ENCODE measurements at regions not wholly inside any gene's neighbourhood (a gene's known extent, or its start where the extent isn't known, plus 50 kb on each side); places are given as distances from the start of the nearest gene placed in this dataset.

DNA sequence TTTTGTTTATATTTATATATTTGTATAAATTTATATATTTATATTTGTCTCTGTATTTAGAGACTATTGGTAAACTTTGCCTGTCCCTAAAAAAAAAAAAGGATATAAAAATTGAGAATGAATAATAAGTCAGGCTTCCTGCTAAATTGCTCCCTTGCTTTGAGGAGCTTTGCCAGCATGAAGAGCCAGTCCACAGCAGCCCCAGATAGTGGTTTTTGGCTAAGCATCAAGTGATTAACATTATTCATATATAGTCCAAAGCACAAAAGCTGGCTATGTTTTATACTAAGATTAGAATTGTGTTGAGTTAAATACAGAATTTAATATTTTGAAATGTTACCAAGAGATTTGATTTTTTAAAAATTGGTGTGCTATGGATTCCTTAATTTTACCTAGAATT lies 264.9 kb upstream of the FERD3L start:
- H3K4me1 Mint-ChIP-seq = peaks cover 26% of the 10 kb centered on the region
- ATAC-seq = no peak
- no peaks in the 10 kb centered on the region for H3K36me3 Mint-ChIP-seq
- ChIA-PET POLR2A (no interaction called here), CTCF (no interaction called here)
- H3K4me3 Mint-ChIP-seq = no peak overlapping the region
- H3K9me3 Mint-ChIP-seq = no peaks in the 10 kb centered on the region
- H3K27ac Mint-ChIP-seq = no peak overlapping the region
- no peaks in the 10 kb centered on the region for H3K27me3 Mint-ChIP-seq (ENCODE audit: low read depth)
- TF ChIP-seq GABPB1 (CRISPR knock-in tag; IDR thresholded peaks at IDR 0.05) (no peak), FOXP1 (CRISPR knock-in tag; IDR thresholded peaks at IDR 0.05; ENCODE audit: borderline replicate concordance) (no peak)
- TF ChIP-seq, protein P1, sequence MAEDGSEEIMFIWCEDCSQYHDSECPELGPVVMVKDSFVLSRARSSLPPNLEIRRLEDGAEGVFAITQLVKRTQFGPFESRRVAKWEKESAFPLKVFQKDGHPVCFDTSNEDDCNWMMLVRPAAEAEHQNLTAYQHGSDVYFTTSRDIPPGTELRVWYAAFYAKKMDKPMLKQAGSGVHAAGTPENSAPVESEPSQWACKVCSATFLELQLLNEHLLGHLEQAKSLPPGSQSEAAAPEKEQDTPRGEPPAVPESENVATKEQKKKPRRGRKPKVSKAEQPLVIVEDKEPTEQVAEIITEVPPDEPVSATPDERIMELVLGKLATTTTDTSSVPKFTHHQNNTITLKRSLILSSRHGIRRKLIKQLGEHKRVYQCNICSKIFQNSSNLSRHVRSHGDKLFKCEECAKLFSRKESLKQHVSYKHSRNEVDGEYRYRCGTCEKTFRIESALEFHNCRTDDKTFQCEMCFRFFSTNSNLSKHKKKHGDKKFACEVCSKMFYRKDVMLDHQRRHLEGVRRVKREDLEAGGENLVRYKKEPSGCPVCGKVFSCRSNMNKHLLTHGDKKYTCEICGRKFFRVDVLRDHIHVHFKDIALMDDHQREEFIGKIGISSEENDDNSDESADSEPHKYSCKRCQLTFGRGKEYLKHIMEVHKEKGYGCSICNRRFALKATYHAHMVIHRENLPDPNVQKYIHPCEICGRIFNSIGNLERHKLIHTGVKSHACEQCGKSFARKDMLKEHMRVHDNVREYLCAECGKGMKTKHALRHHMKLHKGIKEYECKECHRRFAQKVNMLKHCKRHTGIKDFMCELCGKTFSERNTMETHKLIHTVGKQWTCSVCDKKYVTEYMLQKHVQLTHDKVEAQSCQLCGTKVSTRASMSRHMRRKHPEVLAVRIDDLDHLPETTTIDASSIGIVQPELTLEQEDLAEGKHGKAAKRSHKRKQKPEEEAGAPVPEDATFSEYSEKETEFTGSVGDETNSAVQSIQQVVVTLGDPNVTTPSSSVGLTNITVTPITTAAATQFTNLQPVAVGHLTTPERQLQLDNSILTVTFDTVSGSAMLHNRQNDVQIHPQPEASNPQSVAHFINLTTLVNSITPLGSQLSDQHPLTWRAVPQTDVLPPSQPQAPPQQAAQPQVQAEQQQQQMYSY (CRISPR knock-in tag; IDR thresholded peaks at IDR 0.05) = no peak
- TF ChIP-seq, protein P2, sequence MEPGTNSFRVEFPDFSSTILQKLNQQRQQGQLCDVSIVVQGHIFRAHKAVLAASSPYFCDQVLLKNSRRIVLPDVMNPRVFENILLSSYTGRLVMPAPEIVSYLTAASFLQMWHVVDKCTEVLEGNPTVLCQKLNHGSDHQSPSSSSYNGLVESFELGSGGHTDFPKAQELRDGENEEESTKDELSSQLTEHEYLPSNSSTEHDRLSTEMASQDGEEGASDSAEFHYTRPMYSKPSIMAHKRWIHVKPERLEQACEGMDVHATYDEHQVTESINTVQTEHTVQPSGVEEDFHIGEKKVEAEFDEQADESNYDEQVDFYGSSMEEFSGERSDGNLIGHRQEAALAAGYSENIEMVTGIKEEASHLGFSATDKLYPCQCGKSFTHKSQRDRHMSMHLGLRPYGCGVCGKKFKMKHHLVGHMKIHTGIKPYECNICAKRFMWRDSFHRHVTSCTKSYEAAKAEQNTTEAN (CRISPR knock-in tag; IDR thresholded peaks at IDR 0.05) = no peak
- TF ChIP-seq, protein P3, sequence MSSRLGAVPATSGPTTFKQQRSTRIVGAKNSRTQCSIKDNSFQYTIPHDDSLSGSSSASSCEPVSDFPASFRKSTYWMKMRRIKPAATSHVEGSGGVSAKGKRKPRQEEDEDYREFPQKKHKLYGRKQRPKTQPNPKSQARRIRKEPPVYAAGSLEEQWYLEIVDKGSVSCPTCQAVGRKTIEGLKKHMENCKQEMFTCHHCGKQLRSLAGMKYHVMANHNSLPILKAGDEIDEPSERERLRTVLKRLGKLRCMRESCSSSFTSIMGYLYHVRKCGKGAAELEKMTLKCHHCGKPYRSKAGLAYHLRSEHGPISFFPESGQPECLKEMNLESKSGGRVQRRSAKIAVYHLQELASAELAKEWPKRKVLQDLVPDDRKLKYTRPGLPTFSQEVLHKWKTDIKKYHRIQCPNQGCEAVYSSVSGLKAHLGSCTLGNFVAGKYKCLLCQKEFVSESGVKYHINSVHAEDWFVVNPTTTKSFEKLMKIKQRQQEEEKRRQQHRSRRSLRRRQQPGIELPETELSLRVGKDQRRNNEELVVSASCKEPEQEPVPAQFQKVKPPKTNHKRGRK (CRISPR knock-in tag; IDR thresholded peaks at IDR 0.05; ENCODE audit: borderline replicate concordance) = no peak
- DNase-seq (ENCODE audit: low spot score) = no peak

DNA sequence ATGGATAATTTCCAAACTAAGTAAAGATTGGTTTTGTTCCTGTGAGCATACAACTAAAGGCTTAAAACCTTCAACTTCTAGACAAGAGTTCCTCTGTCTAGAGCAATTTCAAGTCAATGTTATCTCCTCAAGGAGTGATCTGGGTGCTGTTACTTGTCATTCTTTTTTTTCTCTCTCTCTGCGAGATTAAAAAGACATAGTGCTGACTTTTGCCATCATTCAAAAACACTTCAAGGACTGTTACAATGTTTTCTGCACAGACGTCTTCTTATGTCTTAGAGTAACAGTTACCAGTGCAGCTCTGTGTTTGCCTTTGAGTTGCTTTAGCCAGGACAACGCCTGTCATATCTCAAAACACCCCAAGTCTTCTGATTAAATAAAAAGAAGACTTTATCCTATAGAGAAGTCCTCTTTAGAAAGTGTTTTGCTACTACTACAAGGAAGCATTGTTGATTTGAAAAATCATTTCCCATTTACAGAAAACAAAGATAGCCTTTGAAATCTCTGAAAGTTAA lies 263.5 kb upstream of the FERD3L start:
- Mint-ChIP-seq H3K27me3 (ENCODE audit: low read depth) (no peaks in the 10 kb centered on the region), H3K36me3 (no peaks in the 10 kb centered on the region), H3K4me3 (no peak overlapping the region), H3K9me3 (no peaks in the 10 kb centered on the region), H3K27ac (no peak overlapping the region), H3K4me1 (peaks cover 21% of the 10 kb centered on the region)
- ChIA-PET CTCF (no interaction called here), POLR2A (no interaction called here)
- TF ChIP-seq CBFB (CRISPR knock-in tag; IDR thresholded peaks at IDR 0.05; ENCODE audit: low read depth) (no peak), JUN (CRISPR knock-in tag; IDR thresholded peaks at IDR 0.05) (no peak), TEAD1 (CRISPR knock-in tag; IDR thresholded peaks at IDR 0.05) (no peak), SMAD3 (CRISPR knock-in tag; IDR thresholded peaks at IDR 0.05; ENCODE audit: borderline replicate concordance) (no peak), ZNF416 (CRISPR knock-in tag; IDR thresholded peaks at IDR 0.05) (no peak), RORB (CRISPR knock-in tag; IDR thresholded peaks at IDR 0.05) (no peak), NR3C1 (CRISPR knock-in tag; conservative IDR thresholded peaks at IDR 0.05; ENCODE audit: low read depth) (no peak), OVOL2 (CRISPR knock-in tag; IDR thresholded peaks at IDR 0.05; ENCODE audit: borderline replicate concordance) (no peak), MXD4 (CRISPR knock-in tag; IDR thresholded peaks at IDR 0.05; ENCODE audit: borderline replicate concordance) (no peak), ZNF671 (CRISPR knock-in tag; IDR thresholded peaks at IDR 0.05) (no peak), TCF7 (CRISPR knock-in tag; IDR thresholded peaks at IDR 0.05; ENCODE audit: low read depth) (no peak), RELA (CRISPR knock-in tag; IDR thresholded peaks at IDR 0.05; ENCODE audit: borderline replicate concordance) (no peak), ZNF423 (CRISPR knock-in tag; IDR thresholded peaks at IDR 0.05) (no peak), ETV6 (CRISPR knock-in tag; IDR thresholded peaks at IDR 0.05) (no peak)
- TF ChIP-seq, protein P4, sequence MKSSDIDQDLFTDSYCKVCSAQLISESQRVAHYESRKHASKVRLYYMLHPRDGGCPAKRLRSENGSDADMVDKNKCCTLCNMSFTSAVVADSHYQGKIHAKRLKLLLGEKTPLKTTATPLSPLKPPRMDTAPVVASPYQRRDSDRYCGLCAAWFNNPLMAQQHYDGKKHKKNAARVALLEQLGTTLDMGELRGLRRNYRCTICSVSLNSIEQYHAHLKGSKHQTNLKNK (CRISPR knock-in tag; IDR thresholded peaks at IDR 0.05) = no peak
- TF ChIP-seq, protein P5, sequence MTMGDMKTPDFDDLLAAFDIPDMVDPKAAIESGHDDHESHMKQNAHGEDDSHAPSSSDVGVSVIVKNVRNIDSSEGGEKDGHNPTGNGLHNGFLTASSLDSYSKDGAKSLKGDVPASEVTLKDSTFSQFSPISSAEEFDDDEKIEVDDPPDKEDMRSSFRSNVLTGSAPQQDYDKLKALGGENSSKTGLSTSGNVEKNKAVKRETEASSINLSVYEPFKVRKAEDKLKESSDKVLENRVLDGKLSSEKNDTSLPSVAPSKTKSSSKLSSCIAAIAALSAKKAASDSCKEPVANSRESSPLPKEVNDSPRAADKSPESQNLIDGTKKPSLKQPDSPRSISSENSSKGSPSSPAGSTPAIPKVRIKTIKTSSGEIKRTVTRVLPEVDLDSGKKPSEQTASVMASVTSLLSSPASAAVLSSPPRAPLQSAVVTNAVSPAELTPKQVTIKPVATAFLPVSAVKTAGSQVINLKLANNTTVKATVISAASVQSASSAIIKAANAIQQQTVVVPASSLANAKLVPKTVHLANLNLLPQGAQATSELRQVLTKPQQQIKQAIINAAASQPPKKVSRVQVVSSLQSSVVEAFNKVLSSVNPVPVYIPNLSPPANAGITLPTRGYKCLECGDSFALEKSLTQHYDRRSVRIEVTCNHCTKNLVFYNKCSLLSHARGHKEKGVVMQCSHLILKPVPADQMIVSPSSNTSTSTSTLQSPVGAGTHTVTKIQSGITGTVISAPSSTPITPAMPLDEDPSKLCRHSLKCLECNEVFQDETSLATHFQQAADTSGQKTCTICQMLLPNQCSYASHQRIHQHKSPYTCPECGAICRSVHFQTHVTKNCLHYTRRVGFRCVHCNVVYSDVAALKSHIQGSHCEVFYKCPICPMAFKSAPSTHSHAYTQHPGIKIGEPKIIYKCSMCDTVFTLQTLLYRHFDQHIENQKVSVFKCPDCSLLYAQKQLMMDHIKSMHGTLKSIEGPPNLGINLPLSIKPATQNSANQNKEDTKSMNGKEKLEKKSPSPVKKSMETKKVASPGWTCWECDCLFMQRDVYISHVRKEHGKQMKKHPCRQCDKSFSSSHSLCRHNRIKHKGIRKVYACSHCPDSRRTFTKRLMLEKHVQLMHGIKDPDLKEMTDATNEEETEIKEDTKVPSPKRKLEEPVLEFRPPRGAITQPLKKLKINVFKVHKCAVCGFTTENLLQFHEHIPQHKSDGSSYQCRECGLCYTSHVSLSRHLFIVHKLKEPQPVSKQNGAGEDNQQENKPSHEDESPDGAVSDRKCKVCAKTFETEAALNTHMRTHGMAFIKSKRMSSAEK (CRISPR knock-in tag; IDR thresholded peaks at IDR 0.05; ENCODE audit: borderline replicate concordance) = no peak
- TF ChIP-seq, protein P6, sequence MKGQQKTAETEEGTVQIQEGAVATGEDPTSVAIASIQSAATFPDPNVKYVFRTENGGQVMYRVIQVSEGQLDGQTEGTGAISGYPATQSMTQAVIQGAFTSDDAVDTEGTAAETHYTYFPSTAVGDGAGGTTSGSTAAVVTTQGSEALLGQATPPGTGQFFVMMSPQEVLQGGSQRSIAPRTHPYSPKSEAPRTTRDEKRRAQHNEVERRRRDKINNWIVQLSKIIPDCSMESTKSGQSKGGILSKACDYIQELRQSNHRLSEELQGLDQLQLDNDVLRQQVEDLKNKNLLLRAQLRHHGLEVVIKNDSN (CRISPR knock-in tag; IDR thresholded peaks at IDR 0.05) = no peak
- ATAC-seq (no peak), DNase-seq (ENCODE audit: low spot score) (no peak)
